Panc1 (cell line): ENCODE measurements at regions not wholly inside any gene's neighbourhood (a gene's known extent, or its start where the extent isn't known, plus 50 kb on each side); places are given as distances from the start of the nearest gene placed in this dataset.

Experiments used
- POLR2AphosphoS5 ChIP-seq: IDR thresholded peaks from 2 replicates; pipeline ENCODE4 v1.6.1; 2012; ENCODE audit warnings: mild to moderate bottlenecking, low read depth, low read length, moderate library complexity
- TF ChIP-seq, protein P1 (sequence below), 2 experiments: IDR thresholded peaks; 2 replicates each; pipeline ENCODE4 v1.6.1; 2011 to 2012; ENCODE audit warnings: low read depth in 2 of 2, control low read depth in 1 of 2, low read length in 1 of 2, mild to moderate bottlenecking in 1 of 2, moderate library complexity in 1 of 2; ENCODE audit not compliant: insufficient read depth in 1 of 2
- TF ChIP-seq, protein P2 (sequence below): fragments of 450-650 bp; IDR thresholded peaks from 2 replicates; pipeline ENCODE4 v1.5.1; 2017; ENCODE audit warnings: mild to moderate bottlenecking

DNA sequence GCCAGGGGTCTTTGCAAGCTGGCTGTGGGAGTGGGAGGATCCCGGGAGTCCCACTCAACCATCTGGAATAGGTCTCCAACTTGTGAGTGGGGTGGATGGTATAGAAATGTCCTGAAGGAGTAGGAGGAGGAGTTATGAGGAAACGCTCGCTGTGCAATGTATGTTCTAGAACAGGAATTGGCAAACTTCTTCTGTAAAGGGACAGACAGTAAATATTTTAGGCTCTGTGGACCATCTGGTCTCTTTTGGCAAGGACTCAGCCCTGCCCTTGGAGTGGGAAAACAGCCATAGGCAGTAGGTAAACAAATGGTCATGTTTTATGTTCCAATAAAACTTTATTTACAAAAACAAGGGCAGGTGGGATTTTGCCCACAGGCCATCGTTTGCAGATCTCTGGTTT lies 149.2 kb downstream of the NPIPB5 start:
- TF ChIP-seq, protein P1, sequence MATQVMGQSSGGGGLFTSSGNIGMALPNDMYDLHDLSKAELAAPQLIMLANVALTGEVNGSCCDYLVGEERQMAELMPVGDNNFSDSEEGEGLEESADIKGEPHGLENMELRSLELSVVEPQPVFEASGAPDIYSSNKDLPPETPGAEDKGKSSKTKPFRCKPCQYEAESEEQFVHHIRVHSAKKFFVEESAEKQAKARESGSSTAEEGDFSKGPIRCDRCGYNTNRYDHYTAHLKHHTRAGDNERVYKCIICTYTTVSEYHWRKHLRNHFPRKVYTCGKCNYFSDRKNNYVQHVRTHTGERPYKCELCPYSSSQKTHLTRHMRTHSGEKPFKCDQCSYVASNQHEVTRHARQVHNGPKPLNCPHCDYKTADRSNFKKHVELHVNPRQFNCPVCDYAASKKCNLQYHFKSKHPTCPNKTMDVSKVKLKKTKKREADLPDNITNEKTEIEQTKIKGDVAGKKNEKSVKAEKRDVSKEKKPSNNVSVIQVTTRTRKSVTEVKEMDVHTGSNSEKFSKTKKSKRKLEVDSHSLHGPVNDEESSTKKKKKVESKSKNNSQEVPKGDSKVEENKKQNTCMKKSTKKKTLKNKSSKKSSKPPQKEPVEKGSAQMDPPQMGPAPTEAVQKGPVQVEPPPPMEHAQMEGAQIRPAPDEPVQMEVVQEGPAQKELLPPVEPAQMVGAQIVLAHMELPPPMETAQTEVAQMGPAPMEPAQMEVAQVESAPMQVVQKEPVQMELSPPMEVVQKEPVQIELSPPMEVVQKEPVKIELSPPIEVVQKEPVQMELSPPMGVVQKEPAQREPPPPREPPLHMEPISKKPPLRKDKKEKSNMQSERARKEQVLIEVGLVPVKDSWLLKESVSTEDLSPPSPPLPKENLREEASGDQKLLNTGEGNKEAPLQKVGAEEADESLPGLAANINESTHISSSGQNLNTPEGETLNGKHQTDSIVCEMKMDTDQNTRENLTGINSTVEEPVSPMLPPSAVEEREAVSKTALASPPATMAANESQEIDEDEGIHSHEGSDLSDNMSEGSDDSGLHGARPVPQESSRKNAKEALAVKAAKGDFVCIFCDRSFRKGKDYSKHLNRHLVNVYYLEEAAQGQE (IDR thresholded peaks at IDR 0.05; ENCODE audit: insufficient read depth in 1 of 2, low read depth in 2 of 2, low read length in 1 of 2): no peak
- TF ChIP-seq, protein P2, sequence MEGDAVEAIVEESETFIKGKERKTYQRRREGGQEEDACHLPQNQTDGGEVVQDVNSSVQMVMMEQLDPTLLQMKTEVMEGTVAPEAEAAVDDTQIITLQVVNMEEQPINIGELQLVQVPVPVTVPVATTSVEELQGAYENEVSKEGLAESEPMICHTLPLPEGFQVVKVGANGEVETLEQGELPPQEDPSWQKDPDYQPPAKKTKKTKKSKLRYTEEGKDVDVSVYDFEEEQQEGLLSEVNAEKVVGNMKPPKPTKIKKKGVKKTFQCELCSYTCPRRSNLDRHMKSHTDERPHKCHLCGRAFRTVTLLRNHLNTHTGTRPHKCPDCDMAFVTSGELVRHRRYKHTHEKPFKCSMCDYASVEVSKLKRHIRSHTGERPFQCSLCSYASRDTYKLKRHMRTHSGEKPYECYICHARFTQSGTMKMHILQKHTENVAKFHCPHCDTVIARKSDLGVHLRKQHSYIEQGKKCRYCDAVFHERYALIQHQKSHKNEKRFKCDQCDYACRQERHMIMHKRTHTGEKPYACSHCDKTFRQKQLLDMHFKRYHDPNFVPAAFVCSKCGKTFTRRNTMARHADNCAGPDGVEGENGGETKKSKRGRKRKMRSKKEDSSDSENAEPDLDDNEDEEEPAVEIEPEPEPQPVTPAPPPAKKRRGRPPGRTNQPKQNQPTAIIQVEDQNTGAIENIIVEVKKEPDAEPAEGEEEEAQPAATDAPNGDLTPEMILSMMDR: no peak
- no peak for TF ChIP-seq POLR2AphosphoS5
